Gastroesophageal sphincter (tissue), 3 donors: ENCODE measurements at regions not wholly inside any gene's neighbourhood (a gene's known extent, or its start where the extent isn't known, plus 50 kb on each side); places are given as distances from the start of the nearest gene placed in this dataset.

Source experiments
- CTCF ChIP-seq, 4 experiments: fragments of 200-600 bp in 2 of 4; fragments of 450-650 bp in 2 of 4; sonication (generic) in 1 of 4; IDR thresholded peaks; one replicate each; pipeline ENCODE4 v1.5.1; 2017 to 2019; ENCODE audit warnings: antibody characterized with exemption in 4 of 4, mild to moderate bottlenecking in 2 of 4, moderate library complexity in 2 of 4
- EP300 ChIP-seq: sonication (generic); formaldehyde crosslinking; IDR thresholded peaks from one replicate; pipeline ENCODE4 v1.6.1; 2017; ENCODE audit warnings: antibody characterized with exemption, mild to moderate bottlenecking
- POLR2A ChIP-seq, 2 donors: fragments of 450-650 bp; IDR thresholded peaks; one replicate each; pipeline ENCODE4 v1.6.1; 2017; ENCODE audit warnings: antibody characterized with exemption in 2 of 2, mild to moderate bottlenecking in 2 of 2, moderate library complexity in 1 of 2
- POLR2AphosphoS5 ChIP-seq: sonication (generic); formaldehyde crosslinking; IDR thresholded peaks from one replicate; pipeline ENCODE4 v1.6.1; 2017; ENCODE audit warnings: antibody characterized with exemption

- TF ChIP-seq CTCF (IDR thresholded peaks at IDR 0.05) (no peak), POLR2A (IDR thresholded peaks at IDR 0.05) (no peak), EP300 (no peak), POLR2AphosphoS5 (no peak)
Measured at GRCh38 chr15:31615643-31616415, 289.2 kb downstream of the KLF13 start.
